ENCODE measurements at regions not wholly inside any gene's neighbourhood (a gene's known extent, or its start where the extent isn't known, plus 50 kb on each side); places are given as distances from the start of the nearest gene placed in this dataset.

DNA sequence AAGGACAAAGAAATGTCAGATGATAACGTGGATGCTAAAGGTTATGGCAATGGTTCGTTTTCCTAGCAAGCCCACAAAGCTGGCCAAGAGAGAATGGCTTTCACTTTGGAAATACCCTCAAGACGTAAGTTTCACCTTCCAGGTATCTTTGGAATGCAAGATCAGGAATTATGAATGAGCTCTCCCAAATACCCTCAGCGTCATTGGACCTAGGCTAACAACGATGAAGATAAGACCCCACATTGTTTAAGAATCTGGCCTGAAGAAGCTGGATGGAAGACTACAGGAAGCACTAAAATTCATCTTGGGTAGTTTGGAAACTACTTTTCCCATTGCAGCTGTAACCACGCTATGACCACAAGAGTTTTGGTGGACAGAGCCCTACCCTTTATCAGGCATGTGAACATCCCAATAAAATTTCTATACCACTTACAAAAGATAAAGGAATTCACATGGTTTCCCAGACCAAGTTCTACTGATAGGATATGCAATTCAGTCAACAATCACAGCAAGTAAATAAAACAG, 111.9 kb downstream of the KDR start:
- no peaks in the 10 kb centered on the region for H4K20me1 ChIP-seq (ENCODE audit: insufficient read depth)

DNA sequence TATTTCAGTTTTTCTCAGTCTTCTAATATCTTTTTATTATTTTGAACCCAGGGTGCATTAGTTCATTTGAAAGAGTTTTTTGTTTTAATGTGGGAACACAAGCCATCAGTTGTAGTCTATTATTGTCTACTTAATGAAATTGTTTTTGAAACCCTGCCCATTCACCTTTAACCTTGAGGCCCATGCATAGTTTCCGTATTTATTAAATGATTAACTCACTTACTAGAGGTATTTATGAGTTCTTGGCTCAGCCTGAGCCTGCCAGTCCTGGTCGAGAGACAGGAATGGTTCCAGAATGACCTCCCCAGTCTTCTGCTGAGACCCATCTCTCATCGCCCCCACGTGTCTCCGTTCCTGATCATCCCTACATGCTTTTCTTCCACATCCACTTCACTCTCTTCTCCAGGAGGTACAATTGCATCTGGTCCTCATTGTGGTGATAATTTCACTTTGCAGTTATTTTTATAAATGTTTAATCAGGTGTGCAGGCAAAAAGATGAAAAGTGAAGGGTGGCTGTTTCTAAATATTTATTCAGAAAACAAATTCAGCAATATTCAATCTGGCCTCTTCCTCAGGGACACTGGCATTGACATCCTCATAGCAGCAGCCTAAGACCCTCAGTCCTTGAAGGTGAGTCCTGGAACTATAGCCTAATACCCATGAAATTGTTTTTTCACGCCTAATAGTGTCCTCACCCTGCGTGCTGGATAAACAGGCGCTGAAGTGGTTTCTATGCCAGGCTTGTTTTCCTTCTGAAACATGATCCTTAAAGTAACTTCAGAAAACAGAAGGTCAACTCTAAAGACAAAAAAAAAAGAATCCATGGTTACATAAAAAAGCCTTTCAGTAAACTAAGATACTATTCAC, 112.8 kb downstream of the KDR start:
- H3K4me3 ChIP-seq (ENCODE audit: low read depth in 2 of 2, low read length in 1 of 2): no peak overlapping the region
- no peaks in the 10 kb centered on the region for H3K4me1 ChIP-seq (ENCODE audit: control insufficient read depth in 1 of 2, insufficient read depth in 2 of 2, low read depth in 1 of 2, low read length in 1 of 2)
- H3K9ac ChIP-seq: no peak overlapping the region
- ChIA-PET CTCF (no interaction called here), POLR2A (no interaction called here)
- no peaks in the 10 kb centered on the region for H3K9me3 ChIP-seq
- H3K9me2 ChIP-seq: no peaks in the 10 kb centered on the region
- H3F3A ChIP-seq (replicated peaks; ENCODE audit: insufficient read depth): no peaks in the 10 kb centered on the region
- H4K20me1 ChIP-seq (ENCODE audit: insufficient read depth): no peaks in the 10 kb centered on the region
- no peak overlapping the region for H2AFZ ChIP-seq (ENCODE audit: low read depth)
- H3K4me2 ChIP-seq: no peak overlapping the region
- no peaks in the 10 kb centered on the region for H3K79me2 ChIP-seq (ENCODE audit: insufficient read depth)
- WGBS (ENCODE audit: low lambda C conversion rate): 35% methylated on average over 8 of the region's 8 CpGs
- no peak overlapping the region for H3K27ac ChIP-seq (ENCODE audit: low read depth in 2 of 2, low read length in 1 of 2)
- no peaks in the 10 kb centered on the region for H3K36me3 ChIP-seq (replicated peaks in 1 of 2; ENCODE audit: control insufficient read depth in 1 of 2, insufficient read depth in 2 of 2, low read length in 1 of 2)
- no peak for DNase-seq
- H3K27me3 ChIP-seq (ENCODE audit: insufficient read depth): no peaks in the 10 kb centered on the region
- TF ChIP-seq, protein P1, sequence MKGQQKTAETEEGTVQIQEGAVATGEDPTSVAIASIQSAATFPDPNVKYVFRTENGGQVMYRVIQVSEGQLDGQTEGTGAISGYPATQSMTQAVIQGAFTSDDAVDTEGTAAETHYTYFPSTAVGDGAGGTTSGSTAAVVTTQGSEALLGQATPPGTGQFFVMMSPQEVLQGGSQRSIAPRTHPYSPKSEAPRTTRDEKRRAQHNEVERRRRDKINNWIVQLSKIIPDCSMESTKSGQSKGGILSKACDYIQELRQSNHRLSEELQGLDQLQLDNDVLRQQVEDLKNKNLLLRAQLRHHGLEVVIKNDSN (IDR thresholded peaks at IDR 0.05; ENCODE audit: borderline replicate concordance, low read depth): no peak
- TF ChIP-seq NFIC (IDR thresholded peaks at IDR 0.05; ENCODE audit: borderline replicate concordance) (no peak), SMC3 (IDR thresholded peaks at IDR 0.05; ENCODE audit: low read depth, low read length) (no peak), SIN3A (IDR thresholded peaks at IDR 0.05; ENCODE audit: borderline replicate concordance, low read depth, low read length) (no peak)

More for the DNA sequence above, 111.9 kb downstream of the KDR start:
- Histone ChIP-seq H3K27me3 (ENCODE audit: insufficient read depth) (no peaks in the 10 kb centered on the region), H3K9ac (no peak overlapping the region), H3K4me3 (ENCODE audit: low read depth in 2 of 2, low read length in 1 of 2) (no peak overlapping the region), H3K4me2 (no peak overlapping the region), H2AFZ (ENCODE audit: low read depth) (no peak overlapping the region), H3K4me1 (ENCODE audit: control insufficient read depth in 1 of 2, insufficient read depth in 2 of 2, low read depth in 1 of 2, low read length in 1 of 2) (no peaks in the 10 kb centered on the region), H3K27ac (ENCODE audit: low read depth in 2 of 2, low read length in 1 of 2) (no peak overlapping the region), H3K9me2 (no peaks in the 10 kb centered on the region), H3K9me3 (no peaks in the 10 kb centered on the region), H3F3A (replicated peaks; ENCODE audit: insufficient read depth) (no peaks in the 10 kb centered on the region), H3K36me3 (replicated peaks in 1 of 2; ENCODE audit: control insufficient read depth in 1 of 2, insufficient read depth in 2 of 2, low read length in 1 of 2) (no peaks in the 10 kb centered on the region), H3K79me2 (ENCODE audit: insufficient read depth) (no peaks in the 10 kb centered on the region)
- 31% methylated on average over 6 of the region's 6 CpGs for WGBS (ENCODE audit: low lambda C conversion rate)
- ChIA-PET POLR2A (no interaction called here), CTCF (interaction anchor here (0.6 to 1.2 kb wide), 4 partner anchors 42 to 695 kb away, joined by 3 to 7 read pairs (median 4); no protein-coding TSS in a partner anchor)
- DNase-seq: no peak
- TF ChIP-seq NFIC (IDR thresholded peaks at IDR 0.05; ENCODE audit: borderline replicate concordance) (no peak), CHD2 (IDR thresholded peaks at IDR 0.05; ENCODE audit: low read length, partially characterized antibody) (no peak), SMC3 (IDR thresholded peaks at IDR 0.05; ENCODE audit: low read depth, low read length) (no peak), RXRA (IDR thresholded peaks at IDR 0.05; ENCODE audit: borderline replicate concordance, low read depth) (no peak), YY1 (IDR thresholded peaks at IDR 0.05; ENCODE audit: low read depth) (no peak), TEAD4 (IDR thresholded peaks at IDR 0.05; ENCODE audit: borderline replicate concordance, insufficient read depth) (no peak)
- TF ChIP-seq, protein P2, sequence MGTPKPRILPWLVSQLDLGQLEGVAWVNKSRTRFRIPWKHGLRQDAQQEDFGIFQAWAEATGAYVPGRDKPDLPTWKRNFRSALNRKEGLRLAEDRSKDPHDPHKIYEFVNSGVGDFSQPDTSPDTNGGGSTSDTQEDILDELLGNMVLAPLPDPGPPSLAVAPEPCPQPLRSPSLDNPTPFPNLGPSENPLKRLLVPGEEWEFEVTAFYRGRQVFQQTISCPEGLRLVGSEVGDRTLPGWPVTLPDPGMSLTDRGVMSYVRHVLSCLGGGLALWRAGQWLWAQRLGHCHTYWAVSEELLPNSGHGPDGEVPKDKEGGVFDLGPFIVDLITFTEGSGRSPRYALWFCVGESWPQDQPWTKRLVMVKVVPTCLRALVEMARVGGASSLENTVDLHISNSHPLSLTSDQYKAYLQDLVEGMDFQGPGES (IDR thresholded peaks at IDR 0.05; ENCODE audit: low read depth, low read length): no peak
- TF ChIP-seq, protein P3, sequence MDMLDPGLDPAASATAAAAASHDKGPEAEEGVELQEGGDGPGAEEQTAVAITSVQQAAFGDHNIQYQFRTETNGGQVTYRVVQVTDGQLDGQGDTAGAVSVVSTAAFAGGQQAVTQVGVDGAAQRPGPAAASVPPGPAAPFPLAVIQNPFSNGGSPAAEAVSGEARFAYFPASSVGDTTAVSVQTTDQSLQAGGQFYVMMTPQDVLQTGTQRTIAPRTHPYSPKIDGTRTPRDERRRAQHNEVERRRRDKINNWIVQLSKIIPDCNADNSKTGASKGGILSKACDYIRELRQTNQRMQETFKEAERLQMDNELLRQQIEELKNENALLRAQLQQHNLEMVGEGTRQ (IDR thresholded peaks at IDR 0.05; ENCODE audit: borderline replicate concordance, low read depth, low read length): no peak
- TF ChIP-seq, protein P4, sequence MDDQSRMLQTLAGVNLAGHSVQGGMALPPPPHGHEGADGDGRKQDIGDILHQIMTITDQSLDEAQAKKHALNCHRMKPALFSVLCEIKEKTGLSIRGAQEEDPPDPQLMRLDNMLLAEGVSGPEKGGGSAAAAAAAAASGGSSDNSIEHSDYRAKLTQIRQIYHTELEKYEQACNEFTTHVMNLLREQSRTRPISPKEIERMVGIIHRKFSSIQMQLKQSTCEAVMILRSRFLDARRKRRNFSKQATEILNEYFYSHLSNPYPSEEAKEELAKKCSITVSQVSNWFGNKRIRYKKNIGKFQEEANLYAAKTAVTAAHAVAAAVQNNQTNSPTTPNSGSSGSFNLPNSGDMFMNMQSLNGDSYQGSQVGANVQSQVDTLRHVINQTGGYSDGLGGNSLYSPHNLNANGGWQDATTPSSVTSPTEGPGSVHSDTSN (IDR thresholded peaks at IDR 0.05): no peak
